ENCODE measurements at regions not wholly inside any gene's neighbourhood (a gene's known extent, or its start where the extent isn't known, plus 50 kb on each side); places are given as distances from the start of the nearest gene placed in this dataset.

DNA sequence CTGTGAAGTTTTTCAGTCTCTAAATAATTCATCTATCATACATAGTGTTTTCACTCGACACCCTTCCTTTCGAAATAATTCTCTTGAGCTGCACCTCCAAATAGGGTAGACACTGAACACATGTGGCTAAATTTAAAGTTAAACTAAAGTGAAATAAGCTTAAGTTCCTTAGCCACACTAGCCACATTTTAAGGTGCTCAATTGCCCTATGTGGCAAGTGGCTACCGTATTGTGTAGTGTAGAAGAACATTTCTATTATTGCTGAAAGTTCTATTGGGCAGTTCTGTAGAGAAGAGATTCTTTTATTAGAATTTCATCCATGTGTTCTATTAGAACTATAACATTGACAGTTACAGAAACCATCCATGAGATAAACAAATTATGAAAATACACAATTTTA lies 107.0 kb upstream of the CTSO start:
- ChIA-PET POLR2A (no interaction called here), CTCF (no interaction called here)
- TF ChIP-seq, protein P1, sequence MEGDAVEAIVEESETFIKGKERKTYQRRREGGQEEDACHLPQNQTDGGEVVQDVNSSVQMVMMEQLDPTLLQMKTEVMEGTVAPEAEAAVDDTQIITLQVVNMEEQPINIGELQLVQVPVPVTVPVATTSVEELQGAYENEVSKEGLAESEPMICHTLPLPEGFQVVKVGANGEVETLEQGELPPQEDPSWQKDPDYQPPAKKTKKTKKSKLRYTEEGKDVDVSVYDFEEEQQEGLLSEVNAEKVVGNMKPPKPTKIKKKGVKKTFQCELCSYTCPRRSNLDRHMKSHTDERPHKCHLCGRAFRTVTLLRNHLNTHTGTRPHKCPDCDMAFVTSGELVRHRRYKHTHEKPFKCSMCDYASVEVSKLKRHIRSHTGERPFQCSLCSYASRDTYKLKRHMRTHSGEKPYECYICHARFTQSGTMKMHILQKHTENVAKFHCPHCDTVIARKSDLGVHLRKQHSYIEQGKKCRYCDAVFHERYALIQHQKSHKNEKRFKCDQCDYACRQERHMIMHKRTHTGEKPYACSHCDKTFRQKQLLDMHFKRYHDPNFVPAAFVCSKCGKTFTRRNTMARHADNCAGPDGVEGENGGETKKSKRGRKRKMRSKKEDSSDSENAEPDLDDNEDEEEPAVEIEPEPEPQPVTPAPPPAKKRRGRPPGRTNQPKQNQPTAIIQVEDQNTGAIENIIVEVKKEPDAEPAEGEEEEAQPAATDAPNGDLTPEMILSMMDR (IDR thresholded peaks at IDR 0.05; ENCODE audit: insufficient read depth, low read length, missing control alignments), result no peak
- no peak for DNase-seq (ENCODE audit: low read depth, low spot score)
- H3K4me3 ChIP-seq (ENCODE audit: low read depth, low read length), result no peak overlapping the region

DNA sequence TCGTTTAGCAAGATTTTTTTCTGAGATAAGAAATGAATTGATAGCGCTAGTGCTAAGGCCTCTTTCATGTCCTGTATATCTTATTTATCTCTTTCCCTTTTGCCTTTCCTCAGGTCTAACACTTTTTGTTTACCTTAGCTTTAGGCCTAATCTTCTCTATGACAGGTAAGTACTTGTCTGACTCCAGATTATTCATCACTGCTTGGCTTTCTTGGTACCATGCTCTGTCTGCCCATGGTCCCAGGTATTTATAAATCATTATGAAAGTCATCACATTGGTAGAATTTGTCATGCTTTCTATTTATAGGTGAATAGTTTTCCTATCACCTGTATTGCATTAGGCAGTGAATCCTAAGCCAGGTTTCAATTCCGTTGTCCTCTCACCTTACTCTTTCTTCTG lies 99.5 kb upstream of the CTSO start:
- CTCF ChIA-PET, result no interaction called here
- no peak overlapping the region for H3K4me3 ChIP-seq (ENCODE audit: low read depth, low read length)
- TF ChIP-seq, protein P1 (IDR thresholded peaks at IDR 0.05; ENCODE audit: insufficient read depth, low read length, missing control alignments), result no peak
- no peak for DNase-seq (ENCODE audit: low read depth, low spot score)
- POLR2A ChIA-PET, result no interaction called here

DNA sequence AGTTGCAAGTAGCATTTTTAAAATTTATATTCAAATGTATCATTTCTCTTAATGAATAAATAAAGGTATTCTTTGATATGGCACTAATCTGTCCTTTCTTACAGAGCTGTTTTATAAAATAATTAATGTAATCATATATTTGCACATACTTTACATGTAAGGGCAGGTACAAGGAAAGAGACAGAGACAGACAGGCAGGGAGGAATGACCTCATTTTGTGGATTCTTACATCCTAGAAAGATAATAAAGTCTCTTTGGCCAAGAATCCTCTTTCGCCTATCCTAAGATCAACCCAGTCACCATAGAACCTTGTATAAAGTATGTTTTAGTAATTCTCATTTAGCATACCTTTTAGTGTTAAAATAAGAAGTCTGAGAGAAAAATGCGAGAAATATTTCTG lies 98.5 kb upstream of the CTSO start:
- TF ChIP-seq, protein P1 (IDR thresholded peaks at IDR 0.05; ENCODE audit: insufficient read depth, low read length, missing control alignments), result no peak
- DNase-seq (ENCODE audit: low read depth, low spot score), result no peak
- CTCF ChIA-PET, result no interaction called here
- POLR2A ChIA-PET, result no interaction called here
- H3K4me3 ChIP-seq (ENCODE audit: low read depth, low read length), result no peak overlapping the region

DNA sequence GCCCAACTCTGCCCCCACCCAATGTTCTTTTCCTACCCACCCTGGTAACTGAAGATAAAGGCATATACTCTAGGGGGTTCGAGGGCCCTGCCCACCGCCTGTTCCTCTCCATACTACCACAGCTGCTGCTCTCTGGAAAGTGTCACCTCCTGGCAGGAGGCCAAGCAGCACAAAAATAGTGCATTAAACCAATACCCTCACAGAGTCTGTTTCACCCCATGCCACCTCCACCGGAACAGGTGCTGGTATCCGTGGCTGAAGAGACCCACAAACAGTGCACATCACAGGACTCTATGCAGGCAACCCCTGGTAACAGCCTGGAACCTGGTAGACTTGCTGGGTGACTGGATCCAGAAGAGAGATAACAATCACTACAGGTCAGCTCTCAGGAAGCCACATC lies 85.1 kb upstream of the CTSO start:
- ChIA-PET CTCF (interaction anchor here (1.2 kb wide), 1 partner anchor 945 kb away, joined by 3 read pairs; no protein-coding TSS in a partner anchor), POLR2A (no interaction called here)
- no peak for DNase-seq (ENCODE audit: low read depth, low spot score)
- TF ChIP-seq, protein P1 (IDR thresholded peaks at IDR 0.05; ENCODE audit: insufficient read depth, low read length, missing control alignments), result no peak
- H3K4me3 ChIP-seq (ENCODE audit: low read depth, low read length), result no peak overlapping the region

DNA sequence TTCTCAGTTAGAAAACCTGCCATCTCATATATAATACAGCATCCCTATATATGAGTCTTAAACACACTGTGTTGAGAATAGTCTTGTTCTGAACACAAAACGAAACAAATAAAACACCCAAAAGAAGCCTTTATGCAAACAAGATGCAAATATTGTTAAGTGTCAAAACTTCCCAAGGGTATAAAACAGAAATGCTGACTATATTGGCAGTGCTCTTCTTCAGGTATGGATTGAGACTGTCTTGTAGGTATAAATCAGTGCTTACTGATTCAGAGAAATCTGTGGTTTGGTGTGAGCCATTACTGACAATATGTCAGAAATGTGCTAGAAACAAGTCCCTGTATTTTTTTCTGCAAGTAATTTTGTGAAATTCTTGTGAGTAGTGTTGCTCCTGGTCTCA lies 82.8 kb upstream of the CTSO start:
- POLR2A ChIA-PET, result no interaction called here
- no peak for DNase-seq (ENCODE audit: low read depth, low spot score)
- no peak overlapping the region for H3K4me3 ChIP-seq (ENCODE audit: low read depth, low read length)
- CTCF ChIA-PET, result no interaction called here
- TF ChIP-seq, protein P1 (IDR thresholded peaks at IDR 0.05; ENCODE audit: insufficient read depth, low read length, missing control alignments), result no peak

- no peak overlapping the region for H3K4me3 ChIP-seq (ENCODE audit: low read depth, low read length)
- ChIA-PET POLR2A (no interaction called here), CTCF (no interaction called here)
- DNase-seq (ENCODE audit: low read depth, low spot score), result no peak
- TF ChIP-seq, protein P1 (IDR thresholded peaks at IDR 0.05; ENCODE audit: insufficient read depth, low read length, missing control alignments), result no peak
Measured at GRCh38 chr4:156029691-156030090, 76.0 kb upstream of the CTSO start.

Measured in AG04449 (cell line).